ENCODE measurements at regions not wholly inside any gene's neighbourhood (a gene's known extent, or its start where the extent isn't known, plus 50 kb on each side); places are given as distances from the start of the nearest gene placed in this dataset.

- TF ChIP-seq POLR2A (IDR thresholded peaks at IDR 0.05), result no peak
- TF ChIP-seq, protein P1, sequence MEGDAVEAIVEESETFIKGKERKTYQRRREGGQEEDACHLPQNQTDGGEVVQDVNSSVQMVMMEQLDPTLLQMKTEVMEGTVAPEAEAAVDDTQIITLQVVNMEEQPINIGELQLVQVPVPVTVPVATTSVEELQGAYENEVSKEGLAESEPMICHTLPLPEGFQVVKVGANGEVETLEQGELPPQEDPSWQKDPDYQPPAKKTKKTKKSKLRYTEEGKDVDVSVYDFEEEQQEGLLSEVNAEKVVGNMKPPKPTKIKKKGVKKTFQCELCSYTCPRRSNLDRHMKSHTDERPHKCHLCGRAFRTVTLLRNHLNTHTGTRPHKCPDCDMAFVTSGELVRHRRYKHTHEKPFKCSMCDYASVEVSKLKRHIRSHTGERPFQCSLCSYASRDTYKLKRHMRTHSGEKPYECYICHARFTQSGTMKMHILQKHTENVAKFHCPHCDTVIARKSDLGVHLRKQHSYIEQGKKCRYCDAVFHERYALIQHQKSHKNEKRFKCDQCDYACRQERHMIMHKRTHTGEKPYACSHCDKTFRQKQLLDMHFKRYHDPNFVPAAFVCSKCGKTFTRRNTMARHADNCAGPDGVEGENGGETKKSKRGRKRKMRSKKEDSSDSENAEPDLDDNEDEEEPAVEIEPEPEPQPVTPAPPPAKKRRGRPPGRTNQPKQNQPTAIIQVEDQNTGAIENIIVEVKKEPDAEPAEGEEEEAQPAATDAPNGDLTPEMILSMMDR (IDR thresholded peaks at IDR 0.05), result no peak
These were observed 406.3 kb downstream of the ATP23 start for GRCh38 chr12:58347691-58348090.
